ENCODE measurements at regions not wholly inside any gene's neighbourhood (a gene's known extent, or its start where the extent isn't known, plus 50 kb on each side); places are given as distances from the start of the nearest gene placed in this dataset.

DNA sequence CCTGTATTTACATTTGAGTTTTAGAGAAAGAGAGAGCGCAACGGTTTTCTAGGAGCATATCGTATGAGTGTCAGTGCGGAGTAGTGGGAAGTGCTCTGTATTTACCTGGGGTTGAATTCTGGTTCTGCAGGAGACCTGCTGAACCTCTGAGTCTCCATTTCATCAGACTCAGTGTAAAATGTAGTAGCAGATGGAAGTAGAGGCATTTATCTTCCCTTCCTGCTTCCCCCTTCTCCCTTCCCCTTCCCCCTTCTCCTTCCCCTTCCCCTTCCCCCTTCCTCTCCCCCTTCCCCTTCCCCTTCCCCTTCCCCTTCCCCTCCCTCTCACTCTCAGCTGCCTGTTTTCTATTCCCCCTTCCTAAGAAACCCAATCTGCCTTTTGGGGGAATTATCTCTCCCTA lies 426.9 kb downstream of the NPIPA7 start:
- H2AK9ac ChIP-seq (replicated peaks; ENCODE audit: low read depth, low read length, poor library complexity), result no peak overlapping the region
- H2BK120ac ChIP-seq (ENCODE audit: low read depth, low read length), result no peak overlapping the region
- no peak overlapping the region for H3K14ac ChIP-seq (replicated peaks; ENCODE audit: low read depth, low read length)
- no peak overlapping the region for H4K91ac ChIP-seq (ENCODE audit: insufficient read depth, low read depth, low read length)
- no peak overlapping the region for H3K18ac ChIP-seq (ENCODE audit: low read depth, low read length)
- H3K9me3 ChIP-seq (ENCODE audit: control insufficient read depth, insufficient read depth, low read length), result peaks cover 14% of the 10 kb centered on the region; the same call in 1 of the 2 replicates
- no peaks in the 10 kb centered on the region for H3K27me3 ChIP-seq (ENCODE audit: control insufficient read depth, insufficient read depth, low read length)
- dilution Hi-C loops (cut with HindIII; ENCODE audit: low sequenced_read_pairs, unreplicated experiment), result no loop called here
- H4K8ac ChIP-seq (ENCODE audit: low read depth in 2 of 2, low read length in 2 of 2), result no peak overlapping the region
- no peaks in the 10 kb centered on the region for H3K36me3 ChIP-seq (ENCODE audit: control insufficient read depth, insufficient read depth, low read length)
- H3K4me2 ChIP-seq (ENCODE audit: low read depth, low read length), result no peak overlapping the region
- BruUV-seq (replicated peaks), result no TSS peak
- H4K20me1 ChIP-seq (ENCODE audit: insufficient read depth, low read length), result no peaks in the 10 kb centered on the region
- H3K27ac ChIP-seq (ENCODE audit: insufficient read depth, low read length), result no peak overlapping the region
- intact Hi-C loops (cut with micrococcal nuclease), result no loop called here
- no peak overlapping the region for H3K4me3 ChIP-seq (ENCODE audit: insufficient read depth, low read depth, low read length)
- no peak overlapping the region for H4K5ac ChIP-seq (ENCODE audit: low read depth, low read length)
- no peak overlapping the region for H2AK5ac ChIP-seq (ENCODE audit: low read depth, low read length)
- H3K9ac ChIP-seq (ENCODE audit: low read depth, low read length), result no peak overlapping the region
- no peak overlapping the region for H2BK5ac ChIP-seq (ENCODE audit: low read depth, low read length, poor library complexity, severe bottlenecking)
- ATAC-seq (ENCODE audit: low read depth) (no peak), DNase-seq (no peak)
- CTCF ChIA-PET, result no interaction called here
- no peak overlapping the region for H3K23ac ChIP-seq (ENCODE audit: low read depth, low read length)
- no peak overlapping the region for H2BK20ac ChIP-seq (ENCODE audit: low read depth, low read length)
- no peaks in the 10 kb centered on the region for H3K4me1 ChIP-seq (ENCODE audit: control insufficient read depth, insufficient read depth, low read length)
- no CpG with 5 or more reads among the region's 4 CpGs for WGBS, 2 experiments (ENCODE audit: extremely low coverage in 2 of 2, insufficient read length in 1 of 2)
- H3K9me1 ChIP-seq (ENCODE audit: insufficient read depth, low read length), result no peaks in the 10 kb centered on the region
- POLR2A ChIA-PET (ENCODE audit: unreplicated experiment), result no interaction called here
- H3K56ac ChIP-seq (ENCODE audit: extremely low read depth, insufficient read depth, low read length), result no peak overlapping the region
- in situ Hi-C loops (cut with MboI; ENCODE audit: low sequenced_read_pairs), result no loop called here
- no peak for TF ChIP-seq NFE2L2 (IDR thresholded peaks at IDR 0.05; ENCODE audit: low read depth, low read length)
- TF ChIP-seq RFX5 (IDR thresholded peaks at IDR 0.05; ENCODE audit: low read depth, low read length), result no peak
- no peak for TF ChIP-seq MAZ (IDR thresholded peaks at IDR 0.05; ENCODE audit: borderline replicate concordance, low read depth, low read length)
- TF ChIP-seq, protein P1, sequence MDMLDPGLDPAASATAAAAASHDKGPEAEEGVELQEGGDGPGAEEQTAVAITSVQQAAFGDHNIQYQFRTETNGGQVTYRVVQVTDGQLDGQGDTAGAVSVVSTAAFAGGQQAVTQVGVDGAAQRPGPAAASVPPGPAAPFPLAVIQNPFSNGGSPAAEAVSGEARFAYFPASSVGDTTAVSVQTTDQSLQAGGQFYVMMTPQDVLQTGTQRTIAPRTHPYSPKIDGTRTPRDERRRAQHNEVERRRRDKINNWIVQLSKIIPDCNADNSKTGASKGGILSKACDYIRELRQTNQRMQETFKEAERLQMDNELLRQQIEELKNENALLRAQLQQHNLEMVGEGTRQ (IDR thresholded peaks at IDR 0.05; ENCODE audit: low read depth, low read length), result no peak
- no peak for TF ChIP-seq MAFK (IDR thresholded peaks at IDR 0.05; ENCODE audit: low read depth, low read length)
- TF ChIP-seq RAD21 (IDR thresholded peaks at IDR 0.05; ENCODE audit: low read length), result no peak
- TF ChIP-seq CEBPB (IDR thresholded peaks at IDR 0.05; ENCODE audit: low read depth, low read length), result no peak
- TF ChIP-seq, protein P2, sequence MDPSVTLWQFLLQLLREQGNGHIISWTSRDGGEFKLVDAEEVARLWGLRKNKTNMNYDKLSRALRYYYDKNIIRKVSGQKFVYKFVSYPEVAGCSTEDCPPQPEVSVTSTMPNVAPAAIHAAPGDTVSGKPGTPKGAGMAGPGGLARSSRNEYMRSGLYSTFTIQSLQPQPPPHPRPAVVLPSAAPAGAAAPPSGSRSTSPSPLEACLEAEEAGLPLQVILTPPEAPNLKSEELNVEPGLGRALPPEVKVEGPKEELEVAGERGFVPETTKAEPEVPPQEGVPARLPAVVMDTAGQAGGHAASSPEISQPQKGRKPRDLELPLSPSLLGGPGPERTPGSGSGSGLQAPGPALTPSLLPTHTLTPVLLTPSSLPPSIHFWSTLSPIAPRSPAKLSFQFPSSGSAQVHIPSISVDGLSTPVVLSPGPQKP (IDR thresholded peaks at IDR 0.05; ENCODE audit: borderline replicate concordance, low read depth, low read length), result no peak
- TF ChIP-seq FOS (IDR thresholded peaks at IDR 0.05; ENCODE audit: low read depth, low read length), result no peak
- no peak overlapping the region for H2AFZ ChIP-seq (replicated peaks; ENCODE audit: low read length, poor library complexity)
- no peaks in the 10 kb centered on the region for H3K79me1 ChIP-seq (ENCODE audit: low read depth in 1 of 2, low read length in 2 of 2)
- no peak overlapping the region for H3K4ac ChIP-seq (ENCODE audit: low read depth, low read length)
- H2BK15ac ChIP-seq (ENCODE audit: low read depth, low read length), result no peak overlapping the region
